BLaER1 treated with 17β-estradiol and CSF1 and Interleukin-3, amounts not matched to agents 10 nM and 100 nM (cell line): ENCODE measurements at regions not wholly inside any gene's neighbourhood (a gene's known extent, or its start where the extent isn't known, plus 50 kb on each side); places are given as distances from the start of the nearest gene placed in this dataset.
"Not testable (repeated sequence)": the region's sequence is repeated elsewhere in the genome, so short reads cannot be mapped to it uniquely, and the experiment has no call there.

ENCODE experiments used
- H3K27ac ChIP-seq, 11 experiments: shearing (Covaris generic); formaldehyde crosslinking; 2 replicates each; pipeline ENCODE4 v1.8.1; 2022
- H3K27me3 ChIP-seq, 11 experiments: shearing (Covaris generic); formaldehyde crosslinking; 2 replicates each; pipeline ENCODE4 v1.8.1; 2022
- H3K36me3 ChIP-seq, 11 experiments: shearing (Covaris generic); formaldehyde crosslinking; 2 replicates each; pipeline ENCODE4 v1.8.1; 2022
- H3K4me1 ChIP-seq, 10 experiments: shearing (Covaris generic); formaldehyde crosslinking; 2 replicates each; pipeline ENCODE4 v1.8.1; 2022
- H3K4me2 ChIP-seq, 11 experiments: shearing (Covaris generic); formaldehyde crosslinking; 2 replicates each; pipeline ENCODE4 v1.8.1; 2022
- H3K4me3 ChIP-seq, 10 experiments: shearing (Covaris generic); formaldehyde crosslinking; 2 replicates each; pipeline ENCODE4 v1.8.1; 2022
- H3K9ac ChIP-seq, 11 experiments: shearing (Covaris generic); formaldehyde crosslinking; 2 replicates each; pipeline ENCODE4 v1.8.1; 2022
- H3K9me3 ChIP-seq, 11 experiments: shearing (Covaris generic); formaldehyde crosslinking; replicated peaks in 1 of 11; 2 replicates each; pipeline ENCODE4 v1.8.1; 2022
- H4K20me1 ChIP-seq, 11 experiments: shearing (Covaris generic); formaldehyde crosslinking; 2 replicates each; pipeline ENCODE4 v1.8.1; 2022
- Cebpa-rat ChIP-seq, 11 experiments: shearing (Covaris generic); IDR thresholded peaks; 2 replicates each; pipeline ENCODE4 v1.8.1; 2022

DNA sequence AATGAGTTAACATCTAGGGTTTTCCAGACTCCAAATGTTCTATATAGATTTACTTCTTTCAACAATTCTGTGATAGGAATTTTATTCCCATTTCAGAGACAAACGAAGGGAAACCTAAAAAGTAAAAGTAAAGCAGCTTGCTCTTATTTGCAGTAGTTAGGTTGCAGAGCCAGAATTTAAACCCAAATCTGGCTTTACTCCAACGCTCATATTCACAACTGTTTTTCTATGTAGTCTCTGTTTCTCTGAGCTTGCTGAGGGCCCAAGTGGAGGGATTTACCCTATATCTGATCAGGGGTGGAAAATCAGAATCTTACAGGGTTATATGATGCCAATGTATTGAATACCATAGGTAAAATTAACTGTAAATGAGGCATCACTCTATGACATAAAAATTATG lies 599.1 kb upstream of the GRIA3 start:
- TF ChIP-seq Cebpa-rat (IDR thresholded peaks at IDR 0.05) = no peak
- Histone ChIP-seq H3K9me3 (no peaks in the 10 kb centered on the region; a peak in 1 of 22 replicates), H3K27ac (no peak overlapping the region), H3K4me3 (no peak overlapping the region), H3K27me3 (peaks cover 29 to 90% (median 81%) of the 10 kb centered on the region in 11 experiments; a peak in 21 of 22 replicates), H3K9ac (no peak overlapping the region), H3K4me1 (no peaks in the 10 kb centered on the region), H4K20me1 (no peaks in the 10 kb centered on the region), H3K4me2 (no peak overlapping the region), H3K36me3 (no peaks in the 10 kb centered on the region)

DNA sequence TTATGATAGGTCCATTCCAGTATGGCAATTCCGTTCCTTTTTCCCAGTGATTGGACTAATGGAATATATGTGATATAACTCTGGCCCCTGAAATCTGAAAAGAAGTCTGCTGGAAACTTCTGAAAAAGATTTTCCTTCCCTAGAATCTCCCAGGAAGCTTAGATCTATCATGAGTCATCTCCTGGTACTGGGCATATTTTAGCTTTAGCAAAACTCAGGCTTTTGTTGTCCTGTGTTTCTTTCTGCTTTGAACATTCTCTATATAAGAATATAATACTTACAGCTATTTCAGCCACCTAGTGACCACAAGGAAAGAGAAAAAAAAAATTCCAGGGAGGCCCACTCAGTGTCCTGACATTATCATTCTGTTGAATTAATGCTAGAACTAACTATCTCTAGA lies 597.2 kb upstream of the GRIA3 start:
- no peak for TF ChIP-seq Cebpa-rat (IDR thresholded peaks at IDR 0.05)
- no peaks in the 10 kb centered on the region for H3K9me3 ChIP-seq

GRCh38 chrX:122591546-122591945 lies 592.5 kb upstream of the GRIA3 start:
- Histone ChIP-seq H3K9me3 (no peaks in the 10 kb centered on the region), H3K4me1 (no peaks in the 10 kb centered on the region), H3K4me3 (no peak overlapping the region), H3K27me3 (peaks cover 42 to 98% (median 78%) of the 10 kb centered on the region in 11 experiments; a peak in 21 of 22 replicates), H3K9ac (no peak overlapping the region), H4K20me1 (no peaks in the 10 kb centered on the region), H3K27ac (no peak overlapping the region), H3K4me2 (no peak overlapping the region), H3K36me3 (no peaks in the 10 kb centered on the region)
- no peak for TF ChIP-seq Cebpa-rat (IDR thresholded peaks at IDR 0.05)

More for the DNA sequence above, 597.2 kb upstream of the GRIA3 start:
- Histone ChIP-seq H3K9ac (no peak overlapping the region), H3K36me3 (no peaks in the 10 kb centered on the region), H3K27me3 (peaks cover 40 to 100% (median 89%) of the 10 kb centered on the region in 11 experiments), H3K4me3 (no peak overlapping the region), H3K27ac (no peak overlapping the region), H3K4me2 (no peak overlapping the region), H4K20me1 (no peaks in the 10 kb centered on the region), H3K4me1 (no peaks in the 10 kb centered on the region)

DNA sequence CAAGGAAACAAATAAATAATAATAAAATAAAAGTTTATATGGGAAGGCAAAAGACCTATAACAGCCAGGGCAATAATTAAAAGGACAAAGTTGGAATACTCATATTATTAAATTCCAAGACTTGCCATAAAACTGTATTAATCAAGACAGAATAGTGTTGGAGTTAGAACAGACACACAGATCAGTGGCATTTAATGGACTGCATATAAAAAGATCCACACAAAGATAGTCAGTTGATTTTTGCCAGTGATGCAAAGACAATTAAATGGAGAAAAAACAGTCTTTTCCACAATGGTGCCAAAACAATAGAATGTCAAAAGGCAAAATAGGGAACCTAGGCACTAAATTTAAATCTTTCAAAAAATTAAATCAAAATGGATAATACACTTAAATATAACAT lies 587.1 kb upstream of the GRIA3 start:
- H3K4me3 ChIP-seq = no peak overlapping the region
- no peaks in the 10 kb centered on the region for H3K36me3 ChIP-seq
- no peaks in the 10 kb centered on the region for H3K4me1 ChIP-seq
- H3K9ac ChIP-seq = no peak overlapping the region
- no peak for TF ChIP-seq Cebpa-rat (IDR thresholded peaks at IDR 0.05)
- no peak overlapping the region for H3K4me2 ChIP-seq
- peaks cover 9 to 72% (median 37%) of the 10 kb centered on the region in 11 experiments; a peak in 21 of 22 replicates for H3K27me3 ChIP-seq
- H3K9me3 ChIP-seq = no peaks in the 10 kb centered on the region
- no peak overlapping the region for H3K27ac ChIP-seq
- no peaks in the 10 kb centered on the region for H4K20me1 ChIP-seq

- H3K4me3 ChIP-seq = no peak overlapping the region
- H4K20me1 ChIP-seq = no peaks in the 10 kb centered on the region
- no peak overlapping the region for H3K27ac ChIP-seq
- H3K36me3 ChIP-seq = no peaks in the 10 kb centered on the region
- peaks cover 71 to 100% (median 97%) of the 10 kb centered on the region in 11 experiments for H3K27me3 ChIP-seq
- H3K4me1 ChIP-seq = peaks cover 0 to 12% (median 0%) of the 10 kb centered on the region in 10 experiments; a peak in 3 of 20 replicates
- no peak overlapping the region for H3K4me2 ChIP-seq
- peaks cover 10 to 21% (median 13%) of the 10 kb centered on the region in 11 experiments; a peak in 16 of 22 replicates for H3K9me3 ChIP-seq
- no peak overlapping the region for H3K9ac ChIP-seq
- TF ChIP-seq Cebpa-rat (IDR thresholded peaks at IDR 0.05) = no peak
Observed at GRCh38 chrX:122622795-122623194, 561.3 kb upstream of the GRIA3 start.

DNA sequence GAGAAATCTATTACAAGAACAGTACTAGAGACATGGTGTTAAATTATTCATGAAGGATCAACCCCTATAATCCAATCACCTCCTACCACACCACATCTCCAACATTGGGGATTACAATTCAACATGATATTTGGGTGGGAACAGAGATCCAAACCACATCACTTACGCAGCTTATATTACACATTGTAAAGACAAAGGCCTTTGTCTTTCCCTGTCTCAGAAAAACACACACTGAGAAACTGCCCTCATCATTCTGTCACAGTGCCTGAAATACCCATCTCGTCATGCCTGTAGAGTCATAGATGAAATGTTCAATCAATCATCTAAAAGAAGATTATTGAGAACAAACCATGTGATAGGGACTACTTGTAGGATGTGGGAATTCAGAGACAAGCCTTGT lies 558.8 kb upstream of the GRIA3 start:
- H3K36me3 ChIP-seq = no peaks in the 10 kb centered on the region
- no peak for TF ChIP-seq Cebpa-rat (IDR thresholded peaks at IDR 0.05)
- H3K9ac ChIP-seq = no peak overlapping the region
- peaks cover 74 to 100% (median 93%) of the 10 kb centered on the region in 11 experiments for H3K27me3 ChIP-seq
- H3K4me1 ChIP-seq = peaks cover 0 to 13% (median 0%) of the 10 kb centered on the region in 10 experiments; a peak in 3 of 20 replicates
- H3K9me3 ChIP-seq = peaks cover 7 to 15% (median 10%) of the 10 kb centered on the region in 11 experiments; a peak in 16 of 22 replicates
- no peak overlapping the region for H3K4me2 ChIP-seq
- H3K27ac ChIP-seq = no peak overlapping the region
- H3K4me3 ChIP-seq = no peak overlapping the region
- no peaks in the 10 kb centered on the region for H4K20me1 ChIP-seq

- Histone ChIP-seq H3K36me3 (no peaks in the 10 kb centered on the region), H3K27ac (no peak overlapping the region), H3K27me3 (peaks cover 68 to 100% (median 93%) of the 10 kb centered on the region in 11 experiments), H3K4me2 (peak overlapping the region in 2 of 11 experiments; percentile 28 to 33; a peak in 3 of 22 replicates), H3K9me3 (peaks cover 2 to 9% (median 5%) of the 10 kb centered on the region in 11 experiments; a peak in 12 of 22 replicates), H3K9ac (no peak overlapping the region), H3K4me1 (peaks cover 0 to 18% (median 0%) of the 10 kb centered on the region in 10 experiments; a peak in 3 of 20 replicates), H3K4me3 (no peak overlapping the region), H4K20me1 (no peaks in the 10 kb centered on the region)
- TF ChIP-seq Cebpa-rat (IDR thresholded peaks at IDR 0.05) = no peak
Observed at GRCh38 chrX:122625821-122626220, 558.3 kb upstream of the GRIA3 start.

GRCh38 chrX:122626871-122627270 lies 557.2 kb upstream of the GRIA3 start:
- Histone ChIP-seq H3K36me3 (no peaks in the 10 kb centered on the region), H3K27ac (no peak overlapping the region), H3K27me3 (peaks cover 66 to 99% (median 95%) of the 10 kb centered on the region in 11 experiments), H4K20me1 (no peaks in the 10 kb centered on the region), H3K9ac (no peak overlapping the region), H3K4me2 (no peak overlapping the region), H3K9me3 (no peaks in the 10 kb centered on the region), H3K4me1 (peaks cover 0 to 22% (median 0%) of the 10 kb centered on the region in 10 experiments; a peak in 3 of 20 replicates), H3K4me3 (no peak overlapping the region)
- no peak for TF ChIP-seq Cebpa-rat (IDR thresholded peaks at IDR 0.05)

DNA sequence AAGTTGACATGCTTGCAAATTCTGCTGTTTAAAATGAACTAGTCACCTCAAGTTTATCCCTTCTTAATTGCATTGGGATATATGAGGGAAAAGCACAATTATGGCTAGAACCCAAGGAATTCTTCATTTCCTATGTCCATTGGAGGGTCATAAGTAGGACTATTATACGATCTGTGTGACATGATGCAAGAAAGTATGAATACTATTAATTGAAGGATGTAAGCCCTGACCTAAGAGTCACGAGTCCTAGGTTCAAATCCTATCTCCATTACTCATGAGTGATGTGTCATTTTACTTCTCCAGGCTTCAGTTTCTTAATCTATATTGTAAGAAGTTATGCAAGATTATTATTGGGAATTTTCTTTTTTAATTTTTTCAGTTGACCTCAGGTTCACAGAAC lies 542.9 kb upstream of the GRIA3 start:
- no peak for TF ChIP-seq Cebpa-rat (IDR thresholded peaks at IDR 0.05)
- H4K20me1 ChIP-seq = no peaks in the 10 kb centered on the region
- H3K27ac ChIP-seq = no peak overlapping the region
- peaks cover 25 to 76% (median 58%) of the 10 kb centered on the region in 11 experiments for H3K27me3 ChIP-seq
- no peak overlapping the region for H3K4me2 ChIP-seq
- H3K9me3 ChIP-seq = no peaks in the 10 kb centered on the region
- no peak overlapping the region for H3K9ac ChIP-seq
- H3K36me3 ChIP-seq = no peaks in the 10 kb centered on the region
- no peak overlapping the region for H3K4me3 ChIP-seq
- no peaks in the 10 kb centered on the region for H3K4me1 ChIP-seq

DNA sequence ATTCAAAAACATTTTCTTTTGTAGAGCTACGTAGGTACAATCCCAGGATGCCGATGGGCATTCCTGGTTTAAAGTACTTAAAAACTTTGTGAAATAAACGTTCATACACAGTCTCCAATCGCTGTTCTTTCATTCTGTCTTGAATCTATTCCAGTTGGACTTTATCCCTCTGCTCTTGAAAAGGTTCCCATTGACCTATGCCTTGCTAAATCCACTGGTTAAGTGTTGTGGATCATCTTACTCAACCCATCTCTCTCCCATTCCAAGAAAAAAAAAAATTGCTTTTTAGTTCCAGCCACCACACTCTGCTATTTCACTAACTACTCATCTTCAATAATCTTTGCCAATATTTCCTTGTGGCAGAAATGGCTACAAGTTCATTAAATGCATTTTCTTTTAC lies 542.3 kb upstream of the GRIA3 start:
- Histone ChIP-seq H3K9me3 (no peaks in the 10 kb centered on the region), H3K4me2 (no peak overlapping the region), H3K27ac (no peak overlapping the region), H3K9ac (no peak overlapping the region), H3K4me3 (no peak overlapping the region), H3K36me3 (no peaks in the 10 kb centered on the region), H3K27me3 (peaks cover 21 to 76% (median 58%) of the 10 kb centered on the region in 11 experiments), H3K4me1 (no peaks in the 10 kb centered on the region), H4K20me1 (no peaks in the 10 kb centered on the region)
- TF ChIP-seq Cebpa-rat (IDR thresholded peaks at IDR 0.05) = no peak

- H3K9me3 ChIP-seq, H4K20me1 ChIP-seq, H3K4me2 ChIP-seq, H3K9ac ChIP-seq, H3K4me1 ChIP-seq, H3K4me3 ChIP-seq, H3K27ac ChIP-seq, H3K36me3 ChIP-seq: not testable (repeated sequence)
- peaks cover 57 to 96% (median 93%) of the 10 kb centered on the region in 11 experiments for H3K27me3 ChIP-seq
Observed at GRCh38 chrX:122655256-122655655, 528.8 kb upstream of the GRIA3 start.
